Uterus (tissue), 2 donors: ENCODE measurements at regions not wholly inside any gene's neighbourhood (a gene's known extent, or its start where the extent isn't known, plus 50 kb on each side); places are given as distances from the start of the nearest gene placed in this dataset.

Source experiments
- CTCF ChIP-seq, 4 experiments: fragments of 200-600 bp in 2 of 4; fragments of 450-650 bp in 2 of 4; sonication (generic) in 2 of 4; IDR thresholded peaks; one replicate each; pipeline ENCODE4 v1.5.1; 2016 to 2019; ENCODE audit warnings: antibody characterized with exemption in 4 of 4, mild to moderate bottlenecking in 2 of 4, moderate library complexity in 1 of 4
- POLR2A ChIP-seq, 2 donors: fragments of 450-650 bp; IDR thresholded peaks; one replicate each; pipeline ENCODE4 v1.6.1; 2016; ENCODE audit warnings: antibody characterized with exemption in 2 of 2, mild to moderate bottlenecking in 1 of 2, moderate library complexity in 1 of 2

- TF ChIP-seq CTCF (IDR thresholded peaks at IDR 0.05) (no peak), POLR2A (IDR thresholded peaks at IDR 0.05) (no peak)
Measured at GRCh38 chr9:19870988-19871387, 82.2 kb upstream of the SLC24A2 start.
